Pancreas (tissue), 10 donors: ENCODE measurements at regions not wholly inside any gene's neighbourhood (a gene's known extent, or its start where the extent isn't known, plus 50 kb on each side); places are given as distances from the start of the nearest gene placed in this dataset.

Source experiments
- ATAC-seq, 4 donors: fragments of 200-7000 bp; cut with Tn5 transposase; one replicate each; pipeline versions ENCODE4 v1.8.0 to v1.9.1; 2020; ENCODE audit warnings: mild to moderate bottlenecking in 4 of 4, moderate library complexity in 4 of 4
- DNase-seq, 6 donors: peaks; one replicate each; pipeline ENCODE4 v3.0.0-alpha.2; 2020
- FAIRE-seq: peaks from 2 replicates; lab custom pipeline; 2012; peaks lifted over from hg19 to GRCh38; lab: Jason Lieb, UNC
- H3K27ac ChIP-seq, 4 donors: fragments of 200-600 bp; sonication (generic); 1 replicate in 3 of 4; 2 replicates in 1 of 4; pipeline versions ENCODE4 v1.5.0 to v1.8.0; 2020
- H3K27me3 ChIP-seq, 4 donors: fragments of 200-600 bp; one replicate each; pipeline ENCODE4 v1.8.0; 2021
- H3K36me3 ChIP-seq, 3 donors: fragments of 200-600 bp; sonication (generic) in 1 of 3; one replicate each; pipeline versions ENCODE4 v1.5.0 to v1.8.0; 2020 to 2021
- H3K4me1 ChIP-seq, 3 donors: fragments of 200-600 bp; one replicate each; pipeline ENCODE4 v1.8.0; 2021
- H3K4me3 ChIP-seq, 4 donors: fragments of 200-600 bp; sonication (generic) in 2 of 4; one replicate each; pipeline versions ENCODE4 v1.5.0 to v1.8.0; 2020 to 2021
- H3K9me3 ChIP-seq, 4 donors: fragments of 200-600 bp; one replicate each; pipeline ENCODE4 v1.8.0; 2021
- WGBS, 2 donors: extraction: QIAGEN DNeasy Blood & Tissue Kit; methylation state at CpG; one replicate each; pipeline ENCODE4 v1.1.7; 2013; 5-methylcytosine and 5-hydroxymethylcytosine counted together
- intact Hi-C, 3 donors: fragments of 100-400 bp; cut with DNase I; formaldehyde crosslinking; loops; one replicate each; pipeline versions ENCODE4 v1.11.1 to v1.14.2; 2022
- TF ChIP-seq, protein P1 (sequence below), 4 donors: fragments of 200-600 bp; sonication (generic) in 3 of 4; IDR thresholded peaks; one replicate each; pipeline versions ENCODE4 v1.5.0 to v1.8.0; 2021; ENCODE audit warnings: antibody characterized with exemption in 4 of 4
- donor health status: healthy with polysubstance abuse.
- donor health status: DM: no; HTN: no; CAD: no; lungs with moderate emphysema.
- donor health status: DM: no; HTN: no; CAD: no.
- donor health status: control.
- donor health status: control.
- donor health status: Bipolar disorder and iron deficiency.
- donor health status: DM: yes; HTN: yes; CAD: no.
- donor health status: DM: no; HTN: no; CAD: no.
- donor health status: DM: no; HTN: no; CAD: no.
- donor health status: DM: yes; HTN: yes; CAD: no.

DNA sequence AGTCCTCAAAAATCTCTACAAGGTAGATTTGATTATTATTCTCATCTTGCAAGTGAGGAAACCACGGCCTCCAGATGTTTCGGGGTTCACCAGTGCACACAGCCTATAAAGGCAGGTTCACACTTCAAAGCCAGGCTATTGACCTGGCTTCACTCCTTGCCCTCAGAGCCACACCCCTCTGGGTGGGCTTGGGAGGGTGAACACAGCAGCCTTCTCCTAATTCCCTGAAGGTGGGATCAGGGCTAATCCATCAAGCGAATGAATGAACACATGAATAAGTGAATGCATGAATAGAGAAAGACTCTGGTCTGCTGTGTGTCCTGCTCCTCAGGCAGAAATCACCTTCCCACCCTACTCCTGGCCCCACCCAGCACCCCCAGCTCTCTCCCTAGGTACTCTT lies 139.0 kb downstream of the CYLD start:
- H3K9me3 ChIP-seq = no peaks in the 10 kb centered on the region
- no peak for DNase-seq
- no peaks in the 10 kb centered on the region for H3K27me3 ChIP-seq
- TF ChIP-seq, protein P1, sequence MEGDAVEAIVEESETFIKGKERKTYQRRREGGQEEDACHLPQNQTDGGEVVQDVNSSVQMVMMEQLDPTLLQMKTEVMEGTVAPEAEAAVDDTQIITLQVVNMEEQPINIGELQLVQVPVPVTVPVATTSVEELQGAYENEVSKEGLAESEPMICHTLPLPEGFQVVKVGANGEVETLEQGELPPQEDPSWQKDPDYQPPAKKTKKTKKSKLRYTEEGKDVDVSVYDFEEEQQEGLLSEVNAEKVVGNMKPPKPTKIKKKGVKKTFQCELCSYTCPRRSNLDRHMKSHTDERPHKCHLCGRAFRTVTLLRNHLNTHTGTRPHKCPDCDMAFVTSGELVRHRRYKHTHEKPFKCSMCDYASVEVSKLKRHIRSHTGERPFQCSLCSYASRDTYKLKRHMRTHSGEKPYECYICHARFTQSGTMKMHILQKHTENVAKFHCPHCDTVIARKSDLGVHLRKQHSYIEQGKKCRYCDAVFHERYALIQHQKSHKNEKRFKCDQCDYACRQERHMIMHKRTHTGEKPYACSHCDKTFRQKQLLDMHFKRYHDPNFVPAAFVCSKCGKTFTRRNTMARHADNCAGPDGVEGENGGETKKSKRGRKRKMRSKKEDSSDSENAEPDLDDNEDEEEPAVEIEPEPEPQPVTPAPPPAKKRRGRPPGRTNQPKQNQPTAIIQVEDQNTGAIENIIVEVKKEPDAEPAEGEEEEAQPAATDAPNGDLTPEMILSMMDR (IDR thresholded peaks at IDR 0.05) = no peak
- no peaks in the 10 kb centered on the region for H3K4me1 ChIP-seq
- H3K27ac ChIP-seq = no peak overlapping the region
- no peak overlapping the region for H3K4me3 ChIP-seq
- WGBS, 2 donors = 79 to 90% methylated on average over 3 of the region's 3 CpGs
- H3K36me3 ChIP-seq = no peaks in the 10 kb centered on the region
- ATAC-seq = no peak
- FAIRE-seq = no peak
- intact Hi-C loops = no loop called here

GRCh38 chr16:50879873-50880695 lies 138.2 kb downstream of the CYLD start:
- intact Hi-C loops = no loop called here
- no peak for FAIRE-seq
- H3K27me3 ChIP-seq = no peaks in the 10 kb centered on the region
- WGBS, 2 donors = 25 to 28% methylated on average over 23 to 24 of the region's 24 CpGs
- no peaks in the 10 kb centered on the region for H3K9me3 ChIP-seq
- no peak overlapping the region for H3K4me3 ChIP-seq
- H3K27ac ChIP-seq = peak overlapping the region in 1 of 4 donors; percentile 29
- peak in 1 of 6 donors; percentile 12 for DNase-seq
- TF ChIP-seq, protein P1 (IDR thresholded peaks at IDR 0.05) = no peak
- no peaks in the 10 kb centered on the region for H3K4me1 ChIP-seq
- no peaks in the 10 kb centered on the region for H3K36me3 ChIP-seq
- peak in 3 of 4 donors; percentile 51 to 68 (median 64) for ATAC-seq

DNA sequence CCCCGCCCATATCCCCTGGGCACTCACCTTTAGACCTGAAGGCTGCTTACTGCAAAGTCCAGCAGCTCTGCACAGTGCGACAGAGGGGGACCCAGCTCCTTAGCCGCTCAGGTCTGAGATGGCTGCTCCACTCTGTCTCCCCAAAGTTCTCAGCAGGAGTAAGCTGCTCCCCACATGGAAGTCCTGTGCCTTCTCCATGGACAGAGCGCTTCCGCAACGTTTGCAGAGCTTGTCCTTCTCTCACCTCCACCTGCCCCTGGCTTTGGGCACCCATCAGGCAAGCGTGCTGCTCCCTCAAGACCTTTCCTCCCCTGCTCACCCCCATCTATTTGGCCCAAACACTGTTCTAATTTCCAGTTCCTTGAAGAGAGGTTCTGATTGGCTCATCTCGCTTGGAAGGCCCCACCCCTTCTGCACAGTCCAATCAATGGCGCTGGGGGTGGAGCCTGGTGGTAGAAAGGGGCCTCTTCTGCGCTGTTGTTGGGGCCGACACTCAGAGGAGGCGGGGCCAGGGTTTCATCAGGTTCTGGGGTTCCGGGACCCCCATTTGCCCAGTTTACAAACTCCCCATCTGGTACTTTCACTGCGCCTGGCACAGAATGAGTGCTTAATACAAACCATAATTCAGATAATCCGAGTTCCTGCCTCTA lies 137.2 kb downstream of the CYLD start:
- no peak for FAIRE-seq
- no peaks in the 10 kb centered on the region for H3K36me3 ChIP-seq

DNA sequence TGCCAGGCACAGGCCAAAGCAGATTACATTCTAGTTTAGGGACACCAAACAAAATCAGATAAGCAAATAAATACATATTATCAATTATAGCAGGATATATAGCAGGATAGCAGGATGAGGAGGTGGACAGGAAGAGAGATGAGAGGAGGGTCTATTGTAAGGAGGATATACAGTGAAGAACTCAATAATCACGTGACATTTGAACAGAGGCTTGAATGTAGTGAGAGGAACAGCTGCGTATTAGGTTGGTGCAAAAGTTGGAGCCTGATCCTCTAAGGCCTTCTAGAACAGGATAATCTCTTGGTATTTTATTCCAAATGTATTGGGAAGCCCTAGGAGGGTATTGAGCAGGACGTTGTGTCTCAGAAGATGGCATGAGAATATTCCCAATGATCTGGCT lies 136.7 kb downstream of the CYLD start:
- WGBS, 2 donors = 62 to 69% methylated on average over 3 of the region's 3 CpGs
- Histone ChIP-seq H3K4me1 (no peaks in the 10 kb centered on the region), H3K27ac (no peak overlapping the region), H3K36me3 (no peaks in the 10 kb centered on the region), H3K9me3 (no peaks in the 10 kb centered on the region), H3K4me3 (no peak overlapping the region), H3K27me3 (no peaks in the 10 kb centered on the region)
- no peak for ATAC-seq
- DNase-seq = no peak
- TF ChIP-seq, protein P1 (IDR thresholded peaks at IDR 0.05) = no peak
- no peak for FAIRE-seq
- intact Hi-C loops = no loop called here

More for the DNA sequence above, 137.2 kb downstream of the CYLD start:
- TF ChIP-seq, protein P1 (IDR thresholded peaks at IDR 0.05) = no peak
- H3K4me3 ChIP-seq = no peak overlapping the region
- WGBS, 2 donors = 79 to 86% methylated on average over 15 of the region's 15 CpGs
- H3K27ac ChIP-seq = no peak overlapping the region
- intact Hi-C loops = no loop called here
- ATAC-seq (no peak), DNase-seq (no peak)
- H3K4me1 ChIP-seq = no peaks in the 10 kb centered on the region
- no peaks in the 10 kb centered on the region for H3K9me3 ChIP-seq
- no peaks in the 10 kb centered on the region for H3K27me3 ChIP-seq

DNA sequence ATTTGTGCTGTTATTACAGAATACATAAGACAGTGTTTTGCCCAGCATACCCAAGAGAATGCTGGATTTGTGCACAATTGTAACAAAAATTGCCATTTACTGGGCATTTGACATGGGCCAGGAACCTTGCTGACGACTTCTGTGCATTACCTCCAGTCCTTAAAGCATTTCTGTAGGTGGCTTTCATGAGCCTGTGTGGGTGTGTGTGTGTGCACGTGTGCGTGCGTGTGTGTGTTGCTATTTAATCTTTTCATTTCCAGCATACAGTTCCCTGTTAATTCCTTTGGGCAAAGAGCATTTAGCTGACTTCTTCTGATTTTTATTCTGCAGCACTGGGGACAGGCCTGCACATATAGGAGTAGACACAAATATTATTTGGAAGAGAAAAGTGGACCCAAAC lies 134.4 kb downstream of the CYLD start:
- no peak for FAIRE-seq
- no peak for ATAC-seq
- Histone ChIP-seq H3K4me3 (no peak overlapping the region), H3K36me3 (no peaks in the 10 kb centered on the region), H3K27me3 (no peaks in the 10 kb centered on the region), H3K27ac (no peak overlapping the region), H3K9me3 (no peaks in the 10 kb centered on the region), H3K4me1 (no peaks in the 10 kb centered on the region)
- intact Hi-C loops = no loop called here
- 83 to 85% methylated on average over 4 of the region's 4 CpGs for WGBS, 2 donors
- DNase-seq = no peak
- TF ChIP-seq, protein P1 (IDR thresholded peaks at IDR 0.05) = no peak
